ENCODE measurements at regions not wholly inside any gene's neighbourhood (a gene's known extent, or its start where the extent isn't known, plus 50 kb on each side); places are given as distances from the start of the nearest gene placed in this dataset.

- TF ChIP-seq CTCF (IDR thresholded peaks at IDR 0.05; ENCODE audit: control extremely low read depth in 1 of 3, insufficient read depth in 1 of 3, low read depth in 1 of 3, low read length in 3 of 3): no peak
- TF ChIP-seq EZH2 (IDR thresholded peaks at IDR 0.05; ENCODE audit: low read depth, low read length, severe bottlenecking): no peak
- TF ChIP-seq YY1 (IDR thresholded peaks at IDR 0.05; ENCODE audit: low read depth, low read length): no peak
- TF ChIP-seq SP4 (IDR thresholded peaks at IDR 0.05; ENCODE audit: low read length): no peak
- TF ChIP-seq EGR1 (IDR thresholded peaks at IDR 0.05; ENCODE audit: borderline replicate concordance, low read depth, low read length): no peak
- TF ChIP-seq USF2 (IDR thresholded peaks at IDR 0.05; ENCODE audit: low read length): no peak
- TF ChIP-seq POLR2A (IDR thresholded peaks at IDR 0.05; ENCODE audit: control extremely low read depth in 1 of 2, low read depth in 2 of 2, low read length in 2 of 2): no peak
- TF ChIP-seq MAX (IDR thresholded peaks at IDR 0.05): no peak
- TF ChIP-seq CREB1 (IDR thresholded peaks at IDR 0.05): no peak
- TF ChIP-seq GTF2F1 (IDR thresholded peaks at IDR 0.05; ENCODE audit: borderline replicate concordance, low read depth, low read length): no peak
- no peak for TF ChIP-seq KDM5A (IDR thresholded peaks at IDR 0.05; ENCODE audit: low read length)
- no peak for TF ChIP-seq EP300 (IDR thresholded peaks at IDR 0.05; ENCODE audit: borderline replicate concordance in 1 of 2, low read depth in 2 of 2, low read length in 2 of 2)
- TF ChIP-seq TEAD4 (IDR thresholded peaks at IDR 0.05; ENCODE audit: low read depth, low read length): no peak
Observed at GRCh38 chr10:71902351-71902750, 51.3 kb upstream of the PSAP start.

All from H1 (cell line).